ENCODE measurements at regions not wholly inside any gene's neighbourhood (a gene's known extent, or its start where the extent isn't known, plus 50 kb on each side); places are given as distances from the start of the nearest gene placed in this dataset.

- ATAC-seq = no peak
Observed at GRCh38 chr6:53203483-53203882, 54.8 kb upstream of the GCM1 start.

GRCh38 chr6:53202052-53202451, 53.4 kb upstream of the GCM1 start:
- TF ChIP-seq POLR2A (IDR thresholded peaks at IDR 0.05) = no peak
- TF ChIP-seq, protein P1, sequence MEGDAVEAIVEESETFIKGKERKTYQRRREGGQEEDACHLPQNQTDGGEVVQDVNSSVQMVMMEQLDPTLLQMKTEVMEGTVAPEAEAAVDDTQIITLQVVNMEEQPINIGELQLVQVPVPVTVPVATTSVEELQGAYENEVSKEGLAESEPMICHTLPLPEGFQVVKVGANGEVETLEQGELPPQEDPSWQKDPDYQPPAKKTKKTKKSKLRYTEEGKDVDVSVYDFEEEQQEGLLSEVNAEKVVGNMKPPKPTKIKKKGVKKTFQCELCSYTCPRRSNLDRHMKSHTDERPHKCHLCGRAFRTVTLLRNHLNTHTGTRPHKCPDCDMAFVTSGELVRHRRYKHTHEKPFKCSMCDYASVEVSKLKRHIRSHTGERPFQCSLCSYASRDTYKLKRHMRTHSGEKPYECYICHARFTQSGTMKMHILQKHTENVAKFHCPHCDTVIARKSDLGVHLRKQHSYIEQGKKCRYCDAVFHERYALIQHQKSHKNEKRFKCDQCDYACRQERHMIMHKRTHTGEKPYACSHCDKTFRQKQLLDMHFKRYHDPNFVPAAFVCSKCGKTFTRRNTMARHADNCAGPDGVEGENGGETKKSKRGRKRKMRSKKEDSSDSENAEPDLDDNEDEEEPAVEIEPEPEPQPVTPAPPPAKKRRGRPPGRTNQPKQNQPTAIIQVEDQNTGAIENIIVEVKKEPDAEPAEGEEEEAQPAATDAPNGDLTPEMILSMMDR (IDR thresholded peaks at IDR 0.05) = no peak
- DNase-seq = no peak
- no peaks in the 10 kb centered on the region for H3K4me1 ChIP-seq
- intact Hi-C loops (cut with DNase I) = no loop called here
- ATAC-seq = no peak
- H3K27me3 ChIP-seq = no peaks in the 10 kb centered on the region
- no peak overlapping the region for H3K27ac ChIP-seq
- no peaks in the 10 kb centered on the region for H3K36me3 ChIP-seq (replicated peaks in 1 of 2; ENCODE audit: insufficient read depth in 1 of 2, low read depth in 2 of 2)
- 74 to 76% methylated on average over 1 of the region's 1 CpG for WGBS, 2 donors
- no peak overlapping the region for H3K4me3 ChIP-seq
- no peaks in the 10 kb centered on the region for H3K9me3 ChIP-seq

More at GRCh38 chr6:53203483-53203882, 54.8 kb upstream of the GCM1 start:
- no peaks in the 10 kb centered on the region for H3K27me3 ChIP-seq
- no peaks in the 10 kb centered on the region for H3K36me3 ChIP-seq (replicated peaks in 1 of 2; ENCODE audit: insufficient read depth in 1 of 2, low read depth in 2 of 2)
- no peaks in the 10 kb centered on the region for H3K9me3 ChIP-seq
- 58 to 63% methylated on average over 3 of the region's 3 CpGs for WGBS, 2 donors
- no peak for DNase-seq
- no peaks in the 10 kb centered on the region for H3K4me1 ChIP-seq
- intact Hi-C loops (cut with DNase I) = no loop called here
- no peak overlapping the region for H3K27ac ChIP-seq
- TF ChIP-seq, protein P1 (IDR thresholded peaks at IDR 0.05) = no peak
- TF ChIP-seq POLR2A (IDR thresholded peaks at IDR 0.05) = no peak
- H3K4me3 ChIP-seq = no peak overlapping the region

GRCh38 chr6:53201270-53201669, 52.6 kb upstream of the GCM1 start:
- no peak for ATAC-seq
- no peak for TF ChIP-seq POLR2A (IDR thresholded peaks at IDR 0.05)
- TF ChIP-seq, protein P1 (IDR thresholded peaks at IDR 0.05) = no peak

GRCh38 chr6:53199765-53200164, 51.1 kb upstream of the GCM1 start:
- Histone ChIP-seq H3K9me3 (no peaks in the 10 kb centered on the region), H3K4me1 (no peaks in the 10 kb centered on the region), H3K27me3 (no peaks in the 10 kb centered on the region), H3K4me3 (no peak overlapping the region), H3K27ac (no peak overlapping the region), H3K36me3 (replicated peaks in 1 of 2; ENCODE audit: insufficient read depth in 1 of 2, low read depth in 2 of 2) (no peaks in the 10 kb centered on the region)
- intact Hi-C loops (cut with DNase I) = no loop called here
- TF ChIP-seq, protein P1 (IDR thresholded peaks at IDR 0.05) = no peak
- TF ChIP-seq POLR2A (IDR thresholded peaks at IDR 0.05) = no peak
- DNase-seq = no peak
- no peak for ATAC-seq
- 64 to 73% methylated on average over 2 of the region's 2 CpGs for WGBS, 2 donors

More at GRCh38 chr6:53201270-53201669, 52.6 kb upstream of the GCM1 start:
- H3K4me1 ChIP-seq = no peaks in the 10 kb centered on the region
- H3K27ac ChIP-seq = no peak overlapping the region
- intact Hi-C loops (cut with DNase I) = no loop called here
- H3K27me3 ChIP-seq = no peaks in the 10 kb centered on the region
- H3K36me3 ChIP-seq (replicated peaks in 1 of 2; ENCODE audit: insufficient read depth in 1 of 2, low read depth in 2 of 2) = no peaks in the 10 kb centered on the region
- no peak overlapping the region for H3K4me3 ChIP-seq
- H3K9me3 ChIP-seq = no peaks in the 10 kb centered on the region
- no peak for DNase-seq

DNA sequence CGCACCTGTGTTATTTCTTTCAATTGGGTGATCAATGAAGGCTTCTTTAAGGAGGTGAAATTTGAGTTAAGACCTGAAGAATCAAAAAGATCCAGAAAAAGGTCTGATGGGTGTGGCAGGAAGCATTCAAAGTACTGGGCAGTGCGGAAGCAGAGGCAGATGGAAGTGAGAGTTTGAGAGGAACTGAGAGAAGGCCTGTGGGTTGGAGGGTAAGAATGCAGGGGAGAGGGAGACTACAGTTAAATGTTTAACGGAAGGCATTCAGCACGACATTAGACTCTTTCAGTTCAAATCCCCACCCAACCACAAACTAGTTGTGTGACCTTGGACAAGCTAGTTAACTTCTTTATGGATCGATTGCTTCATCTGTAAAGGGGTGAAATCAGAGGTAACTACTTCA, 50.5 kb upstream of the GCM1 start:
- DNase-seq (no peak), ATAC-seq (no peak)
- no peaks in the 10 kb centered on the region for H3K27me3 ChIP-seq
- H3K9me3 ChIP-seq = no peaks in the 10 kb centered on the region
- no peaks in the 10 kb centered on the region for H3K4me1 ChIP-seq
- no peak overlapping the region for H3K4me3 ChIP-seq
- WGBS, 2 donors = 55% methylated on average over 5 of the region's 5 CpGs
- no peaks in the 10 kb centered on the region for H3K36me3 ChIP-seq (replicated peaks in 1 of 2; ENCODE audit: insufficient read depth in 1 of 2, low read depth in 2 of 2)
- no peak for TF ChIP-seq POLR2A (IDR thresholded peaks at IDR 0.05)
- TF ChIP-seq, protein P1 (IDR thresholded peaks at IDR 0.05) = no peak
- intact Hi-C loops (cut with DNase I) = no loop called here
- H3K27ac ChIP-seq = no peak overlapping the region

All from body of pancreas (tissue), 4 donors.